ENCODE measurements at regions not wholly inside any gene's neighbourhood (a gene's known extent, or its start where the extent isn't known, plus 50 kb on each side); places are given as distances from the start of the nearest gene placed in this dataset.

GRCh38 chr6:6704103-6705060, 115.9 kb downstream of the LY86 start:
- in situ Hi-C loops (cut with HindIII; ENCODE audit: low sequenced_read_pairs), result no loop called here

- in situ Hi-C loops (cut with HindIII; ENCODE audit: low sequenced_read_pairs), result no loop called here
Observed at GRCh38 chr6:6705061-6705425, 116.5 kb downstream of the LY86 start.

- in situ Hi-C loops (cut with HindIII; ENCODE audit: low sequenced_read_pairs), result no loop called here
Observed at GRCh38 chr6:6705915-6706675, 117.6 kb downstream of the LY86 start.

GRCh38 chr6:6707143-6707542, 118.6 kb downstream of the LY86 start:
- in situ Hi-C loops (cut with HindIII; ENCODE audit: low sequenced_read_pairs), result no loop called here

GRCh38 chr6:6709106-6709505, 120.6 kb downstream of the LY86 start:
- in situ Hi-C loops (cut with HindIII; ENCODE audit: low sequenced_read_pairs), result no loop called here

- in situ Hi-C loops (cut with HindIII; ENCODE audit: low sequenced_read_pairs), result no loop called here
Observed at GRCh38 chr6:6711031-6711785, 122.7 kb downstream of the LY86 start.

- in situ Hi-C loops (cut with HindIII; ENCODE audit: low sequenced_read_pairs), result no loop called here
Observed at GRCh38 chr6:6711832-6712448, 123.4 kb downstream of the LY86 start.

- in situ Hi-C loops (cut with HindIII; ENCODE audit: low sequenced_read_pairs), result no loop called here
Observed at GRCh38 chr6:6712449-6713403, 124.2 kb downstream of the LY86 start.

GRCh38 chr6:6713657-6714056, 125.1 kb downstream of the LY86 start:
- in situ Hi-C loops (cut with HindIII; ENCODE audit: low sequenced_read_pairs), result no loop called here

GRCh38 chr6:6714118-6714897, 125.8 kb downstream of the LY86 start:
- in situ Hi-C loops (cut with HindIII; ENCODE audit: low sequenced_read_pairs), result no loop called here

- in situ Hi-C loops (cut with HindIII; ENCODE audit: low sequenced_read_pairs), result no loop called here
Observed at GRCh38 chr6:6714953-6715352, 126.4 kb downstream of the LY86 start.

- in situ Hi-C loops (cut with HindIII; ENCODE audit: low sequenced_read_pairs), result no loop called here
Observed at GRCh38 chr6:6715465-6715864, 126.9 kb downstream of the LY86 start.

- in situ Hi-C loops (cut with HindIII; ENCODE audit: low sequenced_read_pairs), result no loop called here
Observed at GRCh38 chr6:6716998-6717763, 128.7 kb downstream of the LY86 start.

GRCh38 chr6:6717953-6718352, 129.4 kb downstream of the LY86 start:
- in situ Hi-C loops (cut with HindIII; ENCODE audit: low sequenced_read_pairs), result no loop called here

GRCh38 chr6:6721606-6722005, 133.1 kb downstream of the LY86 start:
- in situ Hi-C loops (cut with HindIII; ENCODE audit: low sequenced_read_pairs), result loop anchor here (5.0 kb wide), 1 partner anchor 61 kb away; no protein-coding TSS in a partner anchor

GRCh38 chr6:6722195-6722594, 133.7 kb downstream of the LY86 start:
- in situ Hi-C loops (cut with HindIII; ENCODE audit: low sequenced_read_pairs), result loop anchor here (5.0 kb wide), 1 partner anchor 60 kb away; no protein-coding TSS in a partner anchor

GRCh38 chr6:6723361-6723760, 134.8 kb downstream of the LY86 start:
- in situ Hi-C loops (cut with HindIII; ENCODE audit: low sequenced_read_pairs), result loop anchor here (5.0 kb wide), 1 partner anchor 59 kb away; no protein-coding TSS in a partner anchor
